A673 (cell line): ENCODE measurements at regions not wholly inside any gene's neighbourhood (a gene's known extent, or its start where the extent isn't known, plus 50 kb on each side); places are given as distances from the start of the nearest gene placed in this dataset.

Experiments
- CTCF ChIP-seq: fragments of 300-800, 200-600 bp; sonication (generic); conservative IDR thresholded peaks from 2 replicates; pipeline ENCODE4 v1.5.1; 2017; ENCODE audit warnings: low read depth, mild to moderate bottlenecking, antibody characterized with exemption, low read length, moderate library complexity, mixed read lengths
- EZH2 ChIP-seq: fragments of 200-600 bp; sonication (generic); IDR thresholded peaks from 2 replicates; pipeline ENCODE4 v1.6.1; 2017; ENCODE audit warnings: borderline replicate concordance, low read depth, mild to moderate bottlenecking, mixed read lengths, antibody characterized with exemption, low read length; ENCODE audit not compliant: poor library complexity, severe bottlenecking

- TF ChIP-seq CTCF (peak; percentile 41), EZH2 (no peak)
Observed at GRCh38 chr3:117549716-117550115, 840.1 kb downstream of the TUSC7 start.
